ENCODE measurements at regions not wholly inside any gene's neighbourhood (a gene's known extent, or its start where the extent isn't known, plus 50 kb on each side); places are given as distances from the start of the nearest gene placed in this dataset.

GRCh38 chr2:226151157-226151556 lies 648.5 kb downstream of the IRS1 start:
- TF ChIP-seq POLR2A (IDR thresholded peaks at IDR 0.05; ENCODE audit: low read depth) (no peak), CTCF (IDR thresholded peaks at IDR 0.05) (no peak), EP300 (IDR thresholded peaks at IDR 0.05) (no peak), POLR2AphosphoS5 (IDR thresholded peaks at IDR 0.05) (no peak)

Measured in esophagus muscularis mucosa (tissue), 4 donors.